Thymus (tissue), 11 donors: ENCODE measurements at regions not wholly inside any gene's neighbourhood (a gene's known extent, or its start where the extent isn't known, plus 50 kb on each side); places are given as distances from the start of the nearest gene placed in this dataset.
"Not testable (repeated sequence)": the region's sequence is repeated elsewhere in the genome, so short reads cannot be mapped to it uniquely, and the experiment has no call there.

Experiments
- DNase-seq, 9 donors: peaks; one replicate each; pipeline ENCODE4 v3.0.0-alpha.2; 2013; ENCODE audit warnings: low spot score in 9 of 9, low read depth in 6 of 9, missing footprints in 1 of 9
- H3K27ac ChIP-seq, 2 donors: one replicate each; pipeline ENCODE4 v1.5.1; 2013; ENCODE audit warnings: control low read depth in 1 of 2, low read depth in 1 of 2, low read length in 1 of 2, mild to moderate bottlenecking in 1 of 2, moderate library complexity in 1 of 2
- H3K27me3 ChIP-seq, 2 donors: one replicate each; pipeline ENCODE4 v1.5.1; 2013; ENCODE audit warnings: low read length in 1 of 2; ENCODE audit not compliant: control insufficient read depth in 2 of 2, insufficient read depth in 1 of 2
- H3K36me3 ChIP-seq, 2 donors: one replicate each; pipeline ENCODE4 v1.5.1; 2013; ENCODE audit warnings: low read length in 1 of 2, mild to moderate bottlenecking in 1 of 2, moderate library complexity in 1 of 2; ENCODE audit not compliant: control insufficient read depth in 2 of 2, insufficient read depth in 2 of 2
- H3K4me1 ChIP-seq, 2 donors: one replicate each; pipeline ENCODE4 v1.5.1; 2013; ENCODE audit warnings: low read length in 2 of 2; ENCODE audit not compliant: control insufficient read depth in 2 of 2, insufficient read depth in 2 of 2
- H3K4me3 ChIP-seq, 2 donors: one replicate each; pipeline ENCODE4 v1.5.1; 2013; ENCODE audit warnings: low read length in 2 of 2, control low read depth in 1 of 2, mild to moderate bottlenecking in 1 of 2
- H3K9me3 ChIP-seq, 2 donors: one replicate each; pipeline ENCODE4 v1.5.1; 2013; ENCODE audit warnings: low read length in 1 of 2, mild to moderate bottlenecking in 1 of 2; ENCODE audit not compliant: control insufficient read depth in 2 of 2, insufficient read depth in 1 of 2
- WGBS: extraction: QIAGEN DNeasy Blood & Tissue Kit; methylation state at CpG from one replicate; pipeline ENCODE4 v1.1.7; 2013; 5-methylcytosine and 5-hydroxymethylcytosine counted together
- donor health status: healthy.

DNA sequence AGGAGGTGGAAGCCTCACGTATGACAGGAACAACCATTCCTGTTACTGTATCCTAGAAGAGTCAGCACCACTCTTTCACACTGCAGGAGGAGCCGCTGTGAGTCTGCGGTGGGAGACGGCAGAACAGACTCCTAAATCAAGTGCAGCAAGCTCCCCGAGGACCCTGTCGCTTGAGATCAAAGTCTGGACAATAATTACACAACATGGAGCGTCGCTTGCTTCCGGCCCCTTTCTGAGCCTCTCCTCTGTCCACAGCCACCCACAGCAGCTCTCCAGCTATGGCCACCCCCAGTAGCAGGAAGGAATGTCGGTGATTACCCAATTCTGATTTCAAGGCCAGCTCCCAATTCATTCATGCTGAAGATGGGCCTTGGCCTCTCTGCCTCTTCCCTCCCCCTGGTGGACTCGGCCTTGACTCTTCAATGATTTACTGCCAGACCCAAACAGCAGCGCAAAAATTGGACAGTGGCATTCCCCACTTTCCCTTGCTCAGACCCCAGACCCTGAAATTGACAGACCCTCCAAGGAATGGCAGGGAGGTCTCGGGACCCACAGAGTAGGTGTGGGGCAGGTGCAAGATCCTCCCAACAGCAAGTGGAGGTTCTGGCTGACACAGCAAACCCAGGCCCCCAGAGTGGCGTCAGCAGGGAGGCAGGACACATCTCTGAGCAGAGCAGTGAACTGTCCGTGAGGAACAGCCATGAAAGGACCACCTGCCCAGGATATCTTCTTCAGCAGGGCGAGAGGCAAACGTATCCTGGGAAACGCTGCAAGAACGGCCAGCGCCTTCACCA, 272.7 kb upstream of the DIO3 start:
- Histone ChIP-seq H3K4me1 (no peaks in the 10 kb centered on the region), H3K4me3 (no peak overlapping the region), H3K9me3 (no peaks in the 10 kb centered on the region), H3K27me3 (peaks cover 0 to 3% of the 10 kb centered on the region in 2 donors), H3K27ac (no peak overlapping the region), H3K36me3 (no peaks in the 10 kb centered on the region)
- 90% methylated on average over 20 of the region's 20 CpGs for WGBS
- DNase-seq = no peak

DNA sequence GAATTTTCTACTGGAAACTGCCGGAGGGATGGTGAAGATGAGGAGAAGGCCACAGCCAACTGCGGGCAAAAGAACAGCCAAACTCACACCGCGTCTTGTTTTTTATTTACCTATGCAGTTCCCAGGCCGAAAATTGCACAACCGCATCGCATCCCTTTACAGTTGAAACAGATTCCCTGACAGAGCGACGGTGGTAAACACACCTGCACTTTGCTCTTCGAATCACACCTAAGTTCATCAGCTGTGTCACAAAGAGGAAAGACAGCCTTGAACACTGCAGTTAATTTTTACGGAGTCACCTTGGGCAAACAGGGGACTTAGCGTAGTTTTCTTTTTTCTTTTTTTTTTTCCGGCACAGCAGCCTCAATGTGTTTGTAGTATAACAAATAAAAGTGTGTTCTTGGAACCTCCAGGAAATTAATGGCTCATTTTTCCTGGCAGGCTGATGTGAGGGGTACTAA, 272.0 kb upstream of the DIO3 start:
- Histone ChIP-seq H3K4me3 (no peak overlapping the region), H3K4me1 (no peaks in the 10 kb centered on the region), H3K27me3 (peaks cover 0 to 3% of the 10 kb centered on the region in 2 donors), H3K9me3 (no peaks in the 10 kb centered on the region), H3K36me3 (no peaks in the 10 kb centered on the region), H3K27ac (no peak overlapping the region)
- DNase-seq = no peak
- 91% methylated on average over 13 of the region's 13 CpGs for WGBS

- DNase-seq = no peak
- Histone ChIP-seq H3K4me3 (no peak overlapping the region), H3K9me3 (no peaks in the 10 kb centered on the region), H3K27me3 (peaks cover 0 to 3% of the 10 kb centered on the region in 2 donors), H3K27ac (no peak overlapping the region), H3K4me1 (no peaks in the 10 kb centered on the region), H3K36me3 (no peaks in the 10 kb centered on the region)
- WGBS = 94% methylated on average over 7 of the region's 7 CpGs
These were observed 271.4 kb upstream of the DIO3 start for GRCh38 chr14:101289911-101290310.

DNA sequence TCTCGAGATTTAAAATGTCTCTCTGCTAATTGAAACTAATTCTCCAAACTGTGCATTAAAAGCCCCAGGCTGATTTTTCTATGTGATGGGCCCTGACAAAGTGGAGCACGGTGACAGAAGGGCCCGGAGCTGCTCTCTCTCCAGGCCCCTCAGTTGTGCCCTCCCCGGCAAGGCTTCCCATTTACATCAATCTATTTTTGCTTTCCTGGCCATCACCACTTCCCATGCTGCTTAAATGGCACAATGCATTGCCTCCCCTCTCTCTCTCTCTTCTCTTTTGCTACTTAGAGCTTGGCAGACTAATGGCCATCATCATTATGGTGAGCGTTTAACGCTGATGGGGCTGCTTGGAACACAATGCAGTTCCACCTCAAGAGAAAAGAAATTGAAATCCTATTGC, 270.7 kb upstream of the DIO3 start:
- Histone ChIP-seq H3K36me3 (no peaks in the 10 kb centered on the region), H3K4me3 (no peak overlapping the region), H3K27me3 (peaks cover 0 to 3% of the 10 kb centered on the region in 2 donors), H3K9me3 (no peaks in the 10 kb centered on the region), H3K27ac (no peak overlapping the region), H3K4me1 (no peaks in the 10 kb centered on the region)
- no peak for DNase-seq
- 90% methylated on average over 6 of the region's 6 CpGs for WGBS

DNA sequence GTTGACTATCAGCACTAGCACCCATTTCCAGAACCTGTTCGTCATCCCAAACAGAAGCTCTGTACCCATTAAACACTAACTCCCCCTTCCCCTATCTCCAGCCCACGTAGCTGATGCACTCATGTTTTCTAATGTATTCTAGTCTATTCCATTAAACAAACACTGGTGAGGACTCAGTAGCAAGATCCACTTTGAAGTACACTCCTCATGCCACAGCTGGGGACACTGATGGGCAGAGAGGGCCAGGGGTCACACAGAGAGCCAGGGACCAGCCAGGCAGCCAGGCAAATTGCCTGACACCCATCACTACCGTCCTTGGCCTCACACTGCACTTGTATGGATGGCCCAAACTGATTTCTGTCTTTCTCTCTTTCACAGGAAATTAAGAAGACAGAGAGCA, 269.9 kb upstream of the DIO3 start:
- DNase-seq = no peak
- Histone ChIP-seq H3K4me1 (no peaks in the 10 kb centered on the region), H3K27me3 (peaks cover 0 to 3% of the 10 kb centered on the region in 2 donors), H3K36me3 (no peaks in the 10 kb centered on the region), H3K9me3 (no peaks in the 10 kb centered on the region), H3K27ac (no peak overlapping the region), H3K4me3 (no peak overlapping the region)
- WGBS = 83% methylated on average over 3 of the region's 3 CpGs

DNA sequence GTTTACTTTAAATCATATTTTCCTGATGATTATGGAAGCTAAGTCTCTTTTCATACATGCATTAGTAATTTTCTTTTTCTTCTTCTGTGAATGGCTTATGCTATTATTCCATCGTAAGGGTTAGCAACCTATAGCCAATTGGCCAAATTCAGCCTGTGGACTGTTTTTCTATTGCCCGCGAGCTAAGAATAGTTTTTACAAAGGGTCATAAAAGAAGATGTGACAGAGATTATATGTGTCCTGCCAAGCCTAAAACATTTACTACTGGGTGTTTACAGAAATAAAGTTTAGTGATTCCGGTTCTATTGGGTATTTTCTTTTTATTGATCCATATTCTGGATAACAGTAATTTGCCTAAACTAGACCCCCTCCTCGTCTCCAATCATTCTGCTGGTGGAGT, 268.8 kb upstream of the DIO3 start:
- Histone ChIP-seq H3K4me1 (no peaks in the 10 kb centered on the region), H3K27me3 (peaks cover 0 to 3% of the 10 kb centered on the region in 2 donors), H3K27ac (no peak overlapping the region), H3K9me3 (no peaks in the 10 kb centered on the region), H3K36me3 (no peaks in the 10 kb centered on the region), H3K4me3 (no peak overlapping the region)
- WGBS = 92% methylated on average over 5 of the region's 5 CpGs
- no peak for DNase-seq

- Histone ChIP-seq H3K27me3 (peaks cover 0 to 3% of the 10 kb centered on the region in 2 donors), H3K4me3 (no peak overlapping the region), H3K36me3 (no peaks in the 10 kb centered on the region), H3K9me3 (no peaks in the 10 kb centered on the region), H3K4me1 (no peaks in the 10 kb centered on the region), H3K27ac (no peak overlapping the region)
- DNase-seq = no peak
These were observed 267.7 kb upstream of the DIO3 start for GRCh38 chr14:101293605-101294004.

- Histone ChIP-seq H3K27me3 (peaks cover 0 to 3% of the 10 kb centered on the region in 2 donors), H3K4me1 (no peaks in the 10 kb centered on the region), H3K9me3 (no peaks in the 10 kb centered on the region), H3K27ac (no peak overlapping the region), H3K4me3 (no peak overlapping the region), H3K36me3 (no peaks in the 10 kb centered on the region)
- 92% methylated on average over 1 of the region's 1 CpG for WGBS
- DNase-seq = no peak
These were observed 267.2 kb upstream of the DIO3 start for GRCh38 chr14:101294136-101294535.

- H3K4me1 ChIP-seq, H3K9me3 ChIP-seq, H3K36me3 ChIP-seq, H3K27ac ChIP-seq, H3K4me3 ChIP-seq, DNase-seq, H3K27me3 ChIP-seq: not testable (repeated sequence)
- 78% methylated on average over 4 of the region's 4 CpGs for WGBS
These were observed 261.5 kb upstream of the DIO3 start for GRCh38 chr14:101299781-101300180.
